ENCODE measurements at regions not wholly inside any gene's neighbourhood (a gene's known extent, or its start where the extent isn't known, plus 50 kb on each side); places are given as distances from the start of the nearest gene placed in this dataset.
A peak's percentile ranks its signal among the peaks of the same experiment; 100 is the strongest.

DNA sequence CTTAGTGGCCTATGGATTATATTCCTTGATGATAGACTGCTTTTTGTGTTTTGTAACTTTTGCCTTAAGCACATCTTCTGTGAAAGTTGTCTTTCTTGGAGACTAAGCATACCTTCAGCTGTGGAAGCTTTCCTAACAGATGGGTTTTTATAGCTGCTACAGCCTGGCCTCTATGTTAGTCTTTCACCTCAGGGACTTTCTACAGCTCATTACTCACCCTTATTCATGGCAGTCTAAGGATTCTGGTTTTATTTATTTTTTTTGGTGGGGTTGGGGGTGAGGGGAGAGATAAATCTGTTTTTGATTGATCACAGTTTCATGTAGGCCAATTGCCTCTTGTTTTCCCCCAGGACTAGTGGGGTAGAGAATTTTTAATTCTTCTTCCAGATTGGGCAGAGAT lies 219.9 kb downstream of the DKK1 start:
- Histone ChIP-seq H3K4me3 (ENCODE audit: low read depth, low read length) (no peak overlapping the region), H3K36me3 (ENCODE audit: control insufficient read depth, insufficient read depth, low read length) (no peaks in the 10 kb centered on the region), H3K27me3 (ENCODE audit: control insufficient read depth, insufficient read depth, low read length) (no peaks in the 10 kb centered on the region)
- no peak for DNase-seq (ENCODE audit: low read depth)
- TF ChIP-seq, protein P1, sequence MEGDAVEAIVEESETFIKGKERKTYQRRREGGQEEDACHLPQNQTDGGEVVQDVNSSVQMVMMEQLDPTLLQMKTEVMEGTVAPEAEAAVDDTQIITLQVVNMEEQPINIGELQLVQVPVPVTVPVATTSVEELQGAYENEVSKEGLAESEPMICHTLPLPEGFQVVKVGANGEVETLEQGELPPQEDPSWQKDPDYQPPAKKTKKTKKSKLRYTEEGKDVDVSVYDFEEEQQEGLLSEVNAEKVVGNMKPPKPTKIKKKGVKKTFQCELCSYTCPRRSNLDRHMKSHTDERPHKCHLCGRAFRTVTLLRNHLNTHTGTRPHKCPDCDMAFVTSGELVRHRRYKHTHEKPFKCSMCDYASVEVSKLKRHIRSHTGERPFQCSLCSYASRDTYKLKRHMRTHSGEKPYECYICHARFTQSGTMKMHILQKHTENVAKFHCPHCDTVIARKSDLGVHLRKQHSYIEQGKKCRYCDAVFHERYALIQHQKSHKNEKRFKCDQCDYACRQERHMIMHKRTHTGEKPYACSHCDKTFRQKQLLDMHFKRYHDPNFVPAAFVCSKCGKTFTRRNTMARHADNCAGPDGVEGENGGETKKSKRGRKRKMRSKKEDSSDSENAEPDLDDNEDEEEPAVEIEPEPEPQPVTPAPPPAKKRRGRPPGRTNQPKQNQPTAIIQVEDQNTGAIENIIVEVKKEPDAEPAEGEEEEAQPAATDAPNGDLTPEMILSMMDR (IDR thresholded peaks at IDR 0.05; ENCODE audit: insufficient read depth, low read length, poor library complexity, severe bottlenecking): no peak

DNA sequence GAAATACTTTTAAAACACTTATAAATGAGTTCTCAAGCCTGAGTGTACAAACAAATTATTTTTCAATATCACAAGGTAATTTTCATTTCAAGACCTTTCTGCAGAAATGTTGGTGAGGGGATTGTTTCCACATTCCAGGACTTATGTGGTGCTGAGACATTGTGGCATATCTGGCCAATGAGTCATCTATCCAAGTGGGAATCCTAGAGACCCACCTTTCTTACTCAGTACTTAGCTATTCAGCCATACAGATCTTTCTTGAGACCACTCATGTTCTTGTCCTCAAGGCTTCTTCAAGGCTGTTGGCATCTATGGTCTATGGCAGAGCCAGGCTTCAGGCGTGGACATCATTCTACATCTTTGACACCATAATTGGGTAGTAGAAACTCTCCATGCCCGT lies 225.4 kb downstream of the DKK1 start:
- peak; percentile 76 for DNase-seq (ENCODE audit: low read depth)
- Histone ChIP-seq H3K27me3 (ENCODE audit: control insufficient read depth, insufficient read depth, low read length) (no peaks in the 10 kb centered on the region), H3K4me3 (ENCODE audit: low read depth, low read length) (no peak overlapping the region), H3K36me3 (ENCODE audit: control insufficient read depth, insufficient read depth, low read length) (no peaks in the 10 kb centered on the region)
- TF ChIP-seq, protein P1 (IDR thresholded peaks at IDR 0.05; ENCODE audit: insufficient read depth, low read length, poor library complexity, severe bottlenecking): no peak

DNA sequence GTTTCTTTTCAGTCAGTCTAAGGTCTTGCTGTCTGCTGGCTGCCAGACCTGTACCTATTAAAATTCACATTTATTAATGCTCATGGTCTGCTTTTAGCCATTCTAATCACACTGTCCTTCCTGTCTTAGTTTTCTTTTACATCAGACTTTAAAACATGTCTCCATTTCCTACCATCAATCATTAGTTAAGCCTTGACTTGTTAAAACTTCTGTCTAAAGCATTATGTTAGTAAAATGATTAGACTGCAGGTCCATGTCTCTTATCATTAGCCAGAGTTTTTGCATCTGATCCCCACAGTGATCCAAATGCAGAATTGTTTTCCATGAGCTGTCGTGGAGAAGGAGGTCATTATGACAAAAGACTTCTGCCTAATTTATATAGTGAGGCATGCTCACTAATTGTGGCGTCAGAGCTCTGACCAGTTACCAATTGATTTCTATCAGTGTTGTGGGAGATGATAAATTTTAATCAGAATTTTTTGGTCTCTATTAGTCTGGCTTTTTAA lies 226.5 kb downstream of the DKK1 start:
- Histone ChIP-seq H3K27me3 (ENCODE audit: control insufficient read depth, insufficient read depth, low read length) (no peaks in the 10 kb centered on the region), H3K4me3 (ENCODE audit: low read depth, low read length) (no peak overlapping the region), H3K36me3 (ENCODE audit: control insufficient read depth, insufficient read depth, low read length) (no peaks in the 10 kb centered on the region)
- no peak for DNase-seq (ENCODE audit: low read depth)
- TF ChIP-seq, protein P1 (IDR thresholded peaks at IDR 0.05; ENCODE audit: insufficient read depth, low read length, poor library complexity, severe bottlenecking): no peak

DNA sequence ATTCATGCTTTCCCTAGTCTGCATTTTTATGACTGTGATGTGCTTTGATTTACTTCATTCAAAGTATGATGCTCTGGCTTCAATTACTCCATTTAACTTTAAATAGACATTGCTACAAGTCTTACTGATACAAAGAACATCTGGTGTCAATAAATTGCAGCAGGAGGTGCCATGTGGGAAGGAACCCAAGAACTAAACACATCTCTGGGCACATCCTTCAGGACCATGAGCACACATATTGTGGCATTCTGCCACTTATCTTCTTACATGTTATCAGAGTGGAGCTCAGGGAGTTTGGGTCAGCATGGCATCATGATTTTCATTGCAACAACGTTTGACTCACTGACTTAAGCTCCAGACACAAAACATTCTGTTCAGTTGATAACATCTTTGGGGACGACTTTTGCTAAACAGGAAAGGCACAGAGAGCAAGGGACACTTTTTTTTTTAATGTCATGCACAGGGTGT lies 227.0 kb downstream of the DKK1 start:
- H3K27me3 ChIP-seq (ENCODE audit: control insufficient read depth, insufficient read depth, low read length): no peaks in the 10 kb centered on the region
- no peak overlapping the region for H3K4me3 ChIP-seq (ENCODE audit: low read depth, low read length)
- TF ChIP-seq, protein P1 (IDR thresholded peaks at IDR 0.05; ENCODE audit: insufficient read depth, low read length, poor library complexity, severe bottlenecking): no peak
- no peak for DNase-seq (ENCODE audit: low read depth)
- no peaks in the 10 kb centered on the region for H3K36me3 ChIP-seq (ENCODE audit: control insufficient read depth, insufficient read depth, low read length)

DNA sequence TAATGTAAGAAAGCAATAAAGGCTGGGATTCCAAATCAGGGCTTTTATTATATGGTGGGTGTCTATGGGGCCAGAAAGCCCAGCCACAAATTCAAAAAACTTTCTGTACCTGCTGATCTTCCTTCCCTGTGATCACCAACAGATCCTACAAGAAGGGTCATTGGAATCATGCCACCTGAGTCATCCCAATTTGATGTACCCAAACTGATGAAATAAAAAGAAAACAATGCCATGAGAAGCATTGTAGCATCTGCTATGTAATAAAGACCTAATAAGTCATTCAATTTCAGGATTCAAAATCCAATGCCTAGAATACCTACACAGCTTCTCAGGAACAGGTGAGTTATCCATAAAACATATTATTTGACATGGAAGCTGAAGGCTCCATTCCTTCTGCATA lies 228.8 kb downstream of the DKK1 start:
- H3K36me3 ChIP-seq (ENCODE audit: control insufficient read depth, insufficient read depth, low read length): no peaks in the 10 kb centered on the region
- no peak for DNase-seq (ENCODE audit: low read depth)
- no peaks in the 10 kb centered on the region for H3K27me3 ChIP-seq (ENCODE audit: control insufficient read depth, insufficient read depth, low read length)
- no peak overlapping the region for H3K4me3 ChIP-seq (ENCODE audit: low read depth, low read length)
- TF ChIP-seq, protein P1 (IDR thresholded peaks at IDR 0.05; ENCODE audit: insufficient read depth, low read length, poor library complexity, severe bottlenecking): no peak

DNA sequence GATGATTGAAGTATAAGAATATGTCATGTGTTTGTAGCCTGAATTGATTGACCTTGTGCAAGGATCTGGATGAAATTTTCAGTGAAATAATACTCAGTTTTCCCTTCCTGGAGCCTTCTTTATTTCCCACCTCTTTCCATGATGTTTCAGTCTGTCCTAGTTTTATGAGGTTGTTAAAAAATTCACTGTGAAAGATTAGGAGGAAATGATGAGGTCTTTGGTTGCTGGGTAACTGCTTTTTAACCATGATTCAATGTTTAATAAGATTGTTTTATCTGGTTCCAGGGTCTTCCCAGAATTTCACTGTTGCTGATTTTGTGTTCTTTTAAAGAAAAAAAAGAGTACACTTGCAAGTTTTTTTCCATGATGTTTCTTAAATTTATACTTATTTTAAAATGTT lies 221.5 kb downstream of the MBL2 start:
- no peak for DNase-seq (ENCODE audit: low read depth)
- TF ChIP-seq, protein P1 (IDR thresholded peaks at IDR 0.05; ENCODE audit: insufficient read depth, low read length, poor library complexity, severe bottlenecking): no peak
- H3K27me3 ChIP-seq (ENCODE audit: control insufficient read depth, insufficient read depth, low read length): no peaks in the 10 kb centered on the region

More for the DNA sequence above, 221.5 kb downstream of the MBL2 start:
- no peaks in the 10 kb centered on the region for H3K36me3 ChIP-seq (ENCODE audit: control insufficient read depth, insufficient read depth, low read length)
- H3K4me3 ChIP-seq (ENCODE audit: low read depth, low read length): no peak overlapping the region
